ENCODE measurements at regions not wholly inside any gene's neighbourhood (a gene's known extent, or its start where the extent isn't known, plus 50 kb on each side); places are given as distances from the start of the nearest gene placed in this dataset.

DNA sequence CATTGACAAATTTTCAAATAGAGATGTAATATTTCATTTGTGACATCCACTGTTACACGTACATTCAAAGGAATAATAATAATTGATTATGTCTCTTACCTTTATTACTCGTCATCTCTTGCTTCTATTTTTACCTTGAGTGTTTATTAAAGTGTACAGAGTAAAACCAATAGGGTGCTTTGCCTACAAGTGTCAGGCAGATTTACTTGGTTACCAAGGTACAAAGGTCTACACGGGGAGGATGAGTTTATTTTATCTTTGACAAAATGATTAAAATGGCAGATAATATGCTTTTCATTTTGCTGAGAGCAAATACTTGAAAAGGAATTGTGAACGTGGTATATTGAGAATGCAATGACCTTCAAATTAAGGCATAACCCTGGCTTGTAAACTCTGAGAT is 137.8 kb upstream of the SOX5 start:
- H3K9me3 Mint-ChIP-seq: no peaks in the 10 kb centered on the region
- H3K36me3 ChIP-seq: no peaks in the 10 kb centered on the region
- H3K27ac Mint-ChIP-seq: no peak overlapping the region
- H4K20me1 ChIP-seq (ENCODE audit: low read depth): no peaks in the 10 kb centered on the region
- H3K79me2 ChIP-seq (ENCODE audit: low read depth): no peaks in the 10 kb centered on the region
- peaks cover 29% of the 10 kb centered on the region for H3K4me1 ChIP-seq
- H3K27me3 Mint-ChIP-seq (ENCODE audit: insufficient read depth, low read depth): no peaks in the 10 kb centered on the region
- peaks cover 2% of the 10 kb centered on the region for H3K4me1 Mint-ChIP-seq
- H3K4me3 ChIP-seq: no peak overlapping the region
- peaks cover 3% of the 10 kb centered on the region for H3F3A ChIP-seq (ENCODE audit: low read depth)
- H3K27me3 ChIP-seq: no peaks in the 10 kb centered on the region
- no peaks in the 10 kb centered on the region for H3K9me3 ChIP-seq (ENCODE audit: low read depth)
- H3K9ac ChIP-seq: no peak overlapping the region
- H3K4me3 Mint-ChIP-seq: no peak overlapping the region
- TF ChIP-seq, protein P1, sequence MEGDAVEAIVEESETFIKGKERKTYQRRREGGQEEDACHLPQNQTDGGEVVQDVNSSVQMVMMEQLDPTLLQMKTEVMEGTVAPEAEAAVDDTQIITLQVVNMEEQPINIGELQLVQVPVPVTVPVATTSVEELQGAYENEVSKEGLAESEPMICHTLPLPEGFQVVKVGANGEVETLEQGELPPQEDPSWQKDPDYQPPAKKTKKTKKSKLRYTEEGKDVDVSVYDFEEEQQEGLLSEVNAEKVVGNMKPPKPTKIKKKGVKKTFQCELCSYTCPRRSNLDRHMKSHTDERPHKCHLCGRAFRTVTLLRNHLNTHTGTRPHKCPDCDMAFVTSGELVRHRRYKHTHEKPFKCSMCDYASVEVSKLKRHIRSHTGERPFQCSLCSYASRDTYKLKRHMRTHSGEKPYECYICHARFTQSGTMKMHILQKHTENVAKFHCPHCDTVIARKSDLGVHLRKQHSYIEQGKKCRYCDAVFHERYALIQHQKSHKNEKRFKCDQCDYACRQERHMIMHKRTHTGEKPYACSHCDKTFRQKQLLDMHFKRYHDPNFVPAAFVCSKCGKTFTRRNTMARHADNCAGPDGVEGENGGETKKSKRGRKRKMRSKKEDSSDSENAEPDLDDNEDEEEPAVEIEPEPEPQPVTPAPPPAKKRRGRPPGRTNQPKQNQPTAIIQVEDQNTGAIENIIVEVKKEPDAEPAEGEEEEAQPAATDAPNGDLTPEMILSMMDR (IDR thresholded peaks at IDR 0.05): no peak
- no peak for TF ChIP-seq EZH2phosphoT487 (IDR thresholded peaks at IDR 0.05)
- TF ChIP-seq EZH2 (IDR thresholded peaks at IDR 0.05): no peak
- no peak for DNase-seq (ENCODE audit: low spot score)
- H3K4me2 ChIP-seq: no peak overlapping the region
- no peaks in the 10 kb centered on the region for H3K36me3 Mint-ChIP-seq
- H2AFZ ChIP-seq (replicated peaks): no peak overlapping the region
- no peak overlapping the region for H3K27ac ChIP-seq

DNA sequence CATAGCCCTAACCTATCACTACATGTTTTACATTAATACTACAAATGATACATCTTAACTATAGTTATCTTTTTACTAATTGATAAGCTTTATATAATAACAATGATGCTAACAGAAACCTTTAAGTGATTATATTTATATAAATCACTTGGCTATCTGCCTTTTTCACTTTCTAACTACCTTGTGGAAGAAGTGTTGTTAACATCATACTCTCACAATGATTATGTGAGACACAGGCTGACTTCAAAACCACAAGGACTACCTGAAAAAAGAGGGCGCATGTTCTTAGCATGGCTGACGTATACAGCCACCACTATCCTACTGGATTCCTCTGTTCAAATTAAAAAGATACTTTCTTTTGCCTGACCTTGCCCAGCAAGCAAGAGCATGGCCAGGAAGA is 135.3 kb upstream of the SOX5 start:
- no peak for DNase-seq (ENCODE audit: low spot score)
- Histone ChIP-seq H2AFZ (replicated peaks) (no peak overlapping the region), H3K27ac (no peak overlapping the region), H4K20me1 (ENCODE audit: low read depth) (no peaks in the 10 kb centered on the region), H3K79me2 (ENCODE audit: low read depth) (no peaks in the 10 kb centered on the region), H3K36me3 (no peaks in the 10 kb centered on the region), H3K9me3 (ENCODE audit: low read depth) (no peaks in the 10 kb centered on the region), H3K4me3 (no peak overlapping the region), H3F3A (ENCODE audit: low read depth) (peaks cover 23% of the 10 kb centered on the region), H3K9ac (no peak overlapping the region), H3K27me3 (no peaks in the 10 kb centered on the region), H3K4me1 (peaks cover 50% of the 10 kb centered on the region), H3K4me2 (no peak overlapping the region)
- no peaks in the 10 kb centered on the region for H3K36me3 Mint-ChIP-seq
- H3K9me3 Mint-ChIP-seq: no peaks in the 10 kb centered on the region
- no peak for TF ChIP-seq EZH2 (IDR thresholded peaks at IDR 0.05)
- TF ChIP-seq, protein P1 (IDR thresholded peaks at IDR 0.05): no peak
- no peak for TF ChIP-seq EZH2phosphoT487 (IDR thresholded peaks at IDR 0.05)
- H3K27ac Mint-ChIP-seq: no peak overlapping the region
- H3K4me3 Mint-ChIP-seq: no peak overlapping the region
- H3K4me1 Mint-ChIP-seq: peaks cover 9% of the 10 kb centered on the region
- no peaks in the 10 kb centered on the region for H3K27me3 Mint-ChIP-seq (ENCODE audit: insufficient read depth, low read depth)

DNA sequence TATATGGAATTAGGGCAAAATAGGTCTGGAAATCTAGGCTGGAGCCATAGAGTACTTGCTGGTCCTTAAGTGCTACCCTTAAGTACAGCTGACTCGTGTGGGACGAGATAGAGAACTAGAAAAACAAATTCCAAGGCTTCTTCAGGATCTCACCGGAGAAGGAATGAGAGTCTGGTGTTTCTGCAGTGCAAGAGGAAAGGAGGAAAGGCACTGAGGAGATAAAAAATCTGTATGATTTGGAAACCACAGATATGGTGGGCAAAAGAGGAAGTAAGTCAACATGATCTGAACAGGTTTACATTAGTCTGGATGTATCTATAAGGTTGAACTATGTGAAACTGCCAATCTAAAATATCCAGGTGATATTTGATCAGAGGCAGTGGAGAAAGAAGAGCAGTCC is 134.4 kb upstream of the SOX5 start:
- Mint-ChIP-seq H3K4me1 (peaks cover 9% of the 10 kb centered on the region), H3K36me3 (no peaks in the 10 kb centered on the region), H3K9me3 (no peaks in the 10 kb centered on the region), H3K27ac (no peak overlapping the region), H3K27me3 (ENCODE audit: insufficient read depth, low read depth) (no peaks in the 10 kb centered on the region), H3K4me3 (no peak overlapping the region)
- H3K4me2 ChIP-seq: no peak overlapping the region
- peaks cover 23% of the 10 kb centered on the region for H3F3A ChIP-seq (ENCODE audit: low read depth)
- no peak for DNase-seq (ENCODE audit: low spot score)
- H2AFZ ChIP-seq (replicated peaks): no peak overlapping the region
- H3K36me3 ChIP-seq: no peaks in the 10 kb centered on the region
- no peak overlapping the region for H3K4me3 ChIP-seq
- TF ChIP-seq EZH2phosphoT487 (IDR thresholded peaks at IDR 0.05) (no peak), EZH2 (IDR thresholded peaks at IDR 0.05) (no peak)
- TF ChIP-seq, protein P1 (IDR thresholded peaks at IDR 0.05): no peak
- no peaks in the 10 kb centered on the region for H4K20me1 ChIP-seq (ENCODE audit: low read depth)
- peaks cover 56% of the 10 kb centered on the region for H3K4me1 ChIP-seq
- no peaks in the 10 kb centered on the region for H3K27me3 ChIP-seq
- H3K9ac ChIP-seq: no peak overlapping the region
- no peaks in the 10 kb centered on the region for H3K79me2 ChIP-seq (ENCODE audit: low read depth)
- H3K27ac ChIP-seq: peak overlapping the region; percentile 30
- no peaks in the 10 kb centered on the region for H3K9me3 ChIP-seq (ENCODE audit: low read depth)

Data from neural progenitor cell (in vitro differentiated cells).